ENCODE measurements at regions not wholly inside any gene's neighbourhood (a gene's known extent, or its start where the extent isn't known, plus 50 kb on each side); places are given as distances from the start of the nearest gene placed in this dataset.

DNA sequence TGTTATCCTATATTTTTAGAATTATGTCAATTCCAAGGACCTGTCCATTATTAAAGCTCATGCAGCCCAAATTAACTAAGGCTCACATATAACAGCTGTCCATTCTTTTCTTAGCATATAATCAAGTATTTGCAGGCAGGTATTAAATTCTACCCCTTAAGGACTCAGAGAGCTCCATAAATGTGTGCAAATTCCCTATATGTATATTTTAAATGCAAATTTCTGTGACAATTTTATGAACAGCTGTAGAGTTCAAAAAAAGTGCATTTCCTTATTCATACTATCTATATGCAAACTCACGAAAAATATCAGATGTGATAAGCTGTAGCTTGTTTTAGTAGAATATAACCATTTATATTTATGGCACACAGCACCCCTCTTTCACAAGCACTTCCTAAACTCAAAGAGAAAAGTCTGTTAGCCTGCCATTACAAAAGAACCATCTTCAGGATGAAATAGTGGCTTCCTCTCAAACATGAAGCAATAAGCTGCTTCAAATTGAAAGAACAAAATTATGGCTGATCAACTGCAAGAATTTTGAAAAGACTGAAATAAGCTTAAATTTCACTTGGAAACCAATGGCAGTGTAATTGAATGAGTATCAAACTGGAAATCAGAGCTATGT is 155.0 kb upstream of the REG3G start:
- TF ChIP-seq GLIS3 (CRISPR knock-in tag; IDR thresholded peaks at IDR 0.05) (no peak), BACH2 (CRISPR knock-in tag; IDR thresholded peaks at IDR 0.05; ENCODE audit: borderline replicate concordance) (no peak), ARNTL (CRISPR knock-in tag; IDR thresholded peaks at IDR 0.05; ENCODE audit: borderline replicate concordance, low read depth) (no peak), TOX (CRISPR knock-in tag; IDR thresholded peaks at IDR 0.05; ENCODE audit: borderline replicate concordance) (no peak), TCF4 (CRISPR knock-in tag; IDR thresholded peaks at IDR 0.05; ENCODE audit: borderline replicate concordance) (no peak), ZFP3 (CRISPR knock-in tag; IDR thresholded peaks at IDR 0.05) (no peak), CSDC2 (CRISPR knock-in tag; IDR thresholded peaks at IDR 0.05) (no peak), PPARA (CRISPR knock-in tag; IDR thresholded peaks at IDR 0.05; ENCODE audit: borderline replicate concordance) (no peak), ZNF70 (CRISPR knock-in tag; IDR thresholded peaks at IDR 0.05) (no peak), ZNF565 (CRISPR knock-in tag; conservative IDR thresholded peaks at IDR 0.05; ENCODE audit: low read depth) (no peak), RARB (CRISPR knock-in tag; IDR thresholded peaks at IDR 0.05) (no peak), SNAI2 (CRISPR knock-in tag; IDR thresholded peaks at IDR 0.05) (no peak), OSR1 (CRISPR knock-in tag; IDR thresholded peaks at IDR 0.05) (no peak), ZC3H10 (CRISPR knock-in tag; IDR thresholded peaks at IDR 0.05) (no peak), ZNF8 (CRISPR knock-in tag; IDR thresholded peaks at IDR 0.05) (no peak)
- TF ChIP-seq, protein P1, sequence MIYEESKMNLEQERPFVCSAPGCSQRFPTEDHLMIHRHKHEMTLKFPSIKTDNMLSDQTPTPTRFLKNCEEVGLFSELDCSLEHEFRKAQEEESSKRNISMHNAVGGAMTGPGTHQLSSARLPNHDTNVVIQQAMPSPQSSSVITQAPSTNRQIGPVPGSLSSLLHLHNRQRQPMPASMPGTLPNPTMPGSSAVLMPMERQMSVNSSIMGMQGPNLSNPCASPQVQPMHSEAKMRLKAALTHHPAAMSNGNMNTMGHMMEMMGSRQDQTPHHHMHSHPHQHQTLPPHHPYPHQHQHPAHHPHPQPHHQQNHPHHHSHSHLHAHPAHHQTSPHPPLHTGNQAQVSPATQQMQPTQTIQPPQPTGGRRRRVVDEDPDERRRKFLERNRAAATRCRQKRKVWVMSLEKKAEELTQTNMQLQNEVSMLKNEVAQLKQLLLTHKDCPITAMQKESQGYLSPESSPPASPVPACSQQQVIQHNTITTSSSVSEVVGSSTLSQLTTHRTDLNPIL (CRISPR knock-in tag; IDR thresholded peaks at IDR 0.05; ENCODE audit: low read depth): no peak
- TF ChIP-seq, protein P2, sequence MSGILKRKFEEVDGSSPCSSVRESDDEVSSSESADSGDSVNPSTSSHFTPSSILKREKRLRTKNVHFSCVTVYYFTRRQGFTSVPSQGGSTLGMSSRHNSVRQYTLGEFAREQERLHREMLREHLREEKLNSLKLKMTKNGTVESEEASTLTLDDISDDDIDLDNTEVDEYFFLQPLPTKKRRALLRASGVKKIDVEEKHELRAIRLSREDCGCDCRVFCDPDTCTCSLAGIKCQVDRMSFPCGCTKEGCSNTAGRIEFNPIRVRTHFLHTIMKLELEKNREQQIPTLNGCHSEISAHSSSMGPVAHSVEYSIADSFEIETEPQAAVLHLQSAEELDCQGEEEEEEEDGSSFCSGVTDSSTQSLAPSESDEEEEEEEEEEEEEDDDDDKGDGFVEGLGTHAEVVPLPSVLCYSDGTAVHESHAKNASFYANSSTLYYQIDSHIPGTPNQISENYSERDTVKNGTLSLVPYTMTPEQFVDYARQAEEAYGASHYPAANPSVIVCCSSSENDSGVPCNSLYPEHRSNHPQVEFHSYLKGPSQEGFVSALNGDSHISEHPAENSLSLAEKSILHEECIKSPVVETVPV (CRISPR knock-in tag; IDR thresholded peaks at IDR 0.05): no peak
- TF ChIP-seq, protein P3, sequence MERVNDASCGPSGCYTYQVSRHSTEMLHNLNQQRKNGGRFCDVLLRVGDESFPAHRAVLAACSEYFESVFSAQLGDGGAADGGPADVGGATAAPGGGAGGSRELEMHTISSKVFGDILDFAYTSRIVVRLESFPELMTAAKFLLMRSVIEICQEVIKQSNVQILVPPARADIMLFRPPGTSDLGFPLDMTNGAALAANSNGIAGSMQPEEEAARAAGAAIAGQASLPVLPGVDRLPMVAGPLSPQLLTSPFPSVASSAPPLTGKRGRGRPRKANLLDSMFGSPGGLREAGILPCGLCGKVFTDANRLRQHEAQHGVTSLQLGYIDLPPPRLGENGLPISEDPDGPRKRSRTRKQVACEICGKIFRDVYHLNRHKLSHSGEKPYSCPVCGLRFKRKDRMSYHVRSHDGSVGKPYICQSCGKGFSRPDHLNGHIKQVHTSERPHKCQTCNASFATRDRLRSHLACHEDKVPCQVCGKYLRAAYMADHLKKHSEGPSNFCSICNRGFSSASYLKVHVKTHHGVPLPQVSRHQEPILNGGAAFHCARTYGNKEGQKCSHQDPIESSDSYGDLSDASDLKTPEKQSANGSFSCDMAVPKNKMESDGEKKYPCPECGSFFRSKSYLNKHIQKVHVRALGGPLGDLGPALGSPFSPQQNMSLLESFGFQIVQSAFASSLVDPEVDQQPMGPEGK (CRISPR knock-in tag; IDR thresholded peaks at IDR 0.05; ENCODE audit: borderline replicate concordance): no peak
- TF ChIP-seq, protein P4, sequence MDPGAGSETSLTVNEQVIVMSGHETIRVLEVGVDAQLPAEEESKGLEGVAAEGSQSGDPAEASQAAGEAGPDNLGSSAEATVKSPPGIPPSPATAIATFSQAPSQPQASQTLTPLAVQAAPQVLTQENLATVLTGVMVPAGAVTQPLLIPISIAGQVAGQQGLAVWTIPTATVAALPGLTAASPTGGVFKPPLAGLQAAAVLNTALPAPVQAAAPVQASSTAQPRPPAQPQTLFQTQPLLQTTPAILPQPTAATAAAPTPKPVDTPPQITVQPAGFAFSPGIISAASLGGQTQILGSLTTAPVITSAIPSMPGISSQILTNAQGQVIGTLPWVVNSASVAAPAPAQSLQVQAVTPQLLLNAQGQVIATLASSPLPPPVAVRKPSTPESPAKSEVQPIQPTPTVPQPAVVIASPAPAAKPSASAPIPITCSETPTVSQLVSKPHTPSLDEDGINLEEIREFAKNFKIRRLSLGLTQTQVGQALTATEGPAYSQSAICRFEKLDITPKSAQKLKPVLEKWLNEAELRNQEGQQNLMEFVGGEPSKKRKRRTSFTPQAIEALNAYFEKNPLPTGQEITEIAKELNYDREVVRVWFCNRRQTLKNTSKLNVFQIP (CRISPR knock-in tag; IDR thresholded peaks at IDR 0.05; ENCODE audit: borderline replicate concordance, low read depth): no peak
- no peak for ATAC-seq

- no peak for ATAC-seq
Observed at GRCh38 chr2:78873526-78873925, 152.0 kb upstream of the REG3G start.

GRCh38 chr2:78876316-78876688 is 149.2 kb upstream of the REG3G start:
- TF ChIP-seq, protein P5, sequence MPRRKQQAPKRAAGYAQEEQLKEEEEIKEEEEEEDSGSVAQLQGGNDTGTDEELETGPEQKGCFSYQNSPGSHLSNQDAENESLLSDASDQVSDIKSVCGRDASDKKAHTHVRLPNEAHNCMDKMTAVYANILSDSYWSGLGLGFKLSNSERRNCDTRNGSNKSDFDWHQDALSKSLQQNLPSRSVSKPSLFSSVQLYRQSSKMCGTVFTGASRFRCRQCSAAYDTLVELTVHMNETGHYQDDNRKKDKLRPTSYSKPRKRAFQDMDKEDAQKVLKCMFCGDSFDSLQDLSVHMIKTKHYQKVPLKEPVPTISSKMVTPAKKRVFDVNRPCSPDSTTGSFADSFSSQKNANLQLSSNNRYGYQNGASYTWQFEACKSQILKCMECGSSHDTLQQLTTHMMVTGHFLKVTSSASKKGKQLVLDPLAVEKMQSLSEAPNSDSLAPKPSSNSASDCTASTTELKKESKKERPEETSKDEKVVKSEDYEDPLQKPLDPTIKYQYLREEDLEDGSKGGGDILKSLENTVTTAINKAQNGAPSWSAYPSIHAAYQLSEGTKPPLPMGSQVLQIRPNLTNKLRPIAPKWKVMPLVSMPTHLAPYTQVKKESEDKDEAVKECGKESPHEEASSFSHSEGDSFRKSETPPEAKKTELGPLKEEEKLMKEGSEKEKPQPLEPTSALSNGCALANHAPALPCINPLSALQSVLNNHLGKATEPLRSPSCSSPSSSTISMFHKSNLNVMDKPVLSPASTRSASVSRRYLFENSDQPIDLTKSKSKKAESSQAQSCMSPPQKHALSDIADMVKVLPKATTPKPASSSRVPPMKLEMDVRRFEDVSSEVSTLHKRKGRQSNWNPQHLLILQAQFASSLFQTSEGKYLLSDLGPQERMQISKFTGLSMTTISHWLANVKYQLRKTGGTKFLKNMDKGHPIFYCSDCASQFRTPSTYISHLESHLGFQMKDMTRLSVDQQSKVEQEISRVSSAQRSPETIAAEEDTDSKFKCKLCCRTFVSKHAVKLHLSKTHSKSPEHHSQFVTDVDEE (CRISPR knock-in tag; IDR thresholded peaks at IDR 0.05): no peak
- no peak for TF ChIP-seq ZFP3 (CRISPR knock-in tag; IDR thresholded peaks at IDR 0.05)
- TF ChIP-seq, protein P3 (CRISPR knock-in tag; IDR thresholded peaks at IDR 0.05; ENCODE audit: borderline replicate concordance): no peak
- TF ChIP-seq ZNF70 (CRISPR knock-in tag; IDR thresholded peaks at IDR 0.05): no peak
- no peak for TF ChIP-seq ISL1 (CRISPR knock-in tag; IDR thresholded peaks at IDR 0.05)
- TF ChIP-seq SNAI2 (CRISPR knock-in tag; IDR thresholded peaks at IDR 0.05): no peak
- TF ChIP-seq CSDC2 (CRISPR knock-in tag; IDR thresholded peaks at IDR 0.05): no peak
- ATAC-seq: no peak

More at GRCh38 chr2:78873526-78873925, 152.0 kb upstream of the REG3G start:
- no peak for TF ChIP-seq RARB (CRISPR knock-in tag; IDR thresholded peaks at IDR 0.05)
- 0 out of 2 replicates have a peak, but pooled peaks have one; percentile 30 for TF ChIP-seq TCF4 (CRISPR knock-in tag; IDR thresholded peaks at IDR 0.05; ENCODE audit: borderline replicate concordance)
- TF ChIP-seq ZNF565 (CRISPR knock-in tag; conservative IDR thresholded peaks at IDR 0.05; ENCODE audit: low read depth): no peak
- peak; percentile 83 for TF ChIP-seq ISL1 (CRISPR knock-in tag; IDR thresholded peaks at IDR 0.05)

All from SK-N-SH treated with all-trans-retinoic acid at 6 μM for 48 hours (cell line).